HG02642 (cell line): ENCODE measurements at regions not wholly inside any gene's neighbourhood (a gene's known extent, or its start where the extent isn't known, plus 50 kb on each side); places are given as distances from the start of the nearest gene placed in this dataset.

Source experiments
- ATAC-seq: cut with Tn5 transposase; IDR thresholded peaks from one replicate; pipeline ENCODE4 v1.9.1; 2021; ENCODE audit warnings: mild to moderate bottlenecking; ENCODE audit not compliant: unreplicated experiment, poor library complexity

GRCh38 chr2:188181067-188181838 is 110.4 kb upstream of the GULP1 start:
- no peak for ATAC-seq

GRCh38 chr2:188181884-188182283 is 109.8 kb upstream of the GULP1 start:
- ATAC-seq = no peak

- ATAC-seq = no peak
Observed at GRCh38 chr2:188187726-188188125, 103.9 kb upstream of the GULP1 start.

- no peak for ATAC-seq
Observed at GRCh38 chr2:188189356-188189755, 102.3 kb upstream of the GULP1 start.

GRCh38 chr2:188193230-188193629 is 98.4 kb upstream of the GULP1 start:
- no peak for ATAC-seq

GRCh38 chr2:188196343-188197008 is 95.2 kb upstream of the GULP1 start:
- no peak for ATAC-seq

- ATAC-seq = no peak
Observed at GRCh38 chr2:188199716-188200128, 92.0 kb upstream of the GULP1 start.

- no peak for ATAC-seq
Observed at GRCh38 chr2:188201639-188202038, 90.0 kb upstream of the GULP1 start.

- no peak for ATAC-seq
Observed at GRCh38 chr2:188202777-188203176, 88.9 kb upstream of the GULP1 start.

- no peak for ATAC-seq
Observed at GRCh38 chr2:188203776-188204175, 87.9 kb upstream of the GULP1 start.

GRCh38 chr2:188204824-188205223 is 86.8 kb upstream of the GULP1 start:
- no peak for ATAC-seq

GRCh38 chr2:188207554-188207953 is 84.1 kb upstream of the GULP1 start:
- no peak for ATAC-seq

- no peak for ATAC-seq
Observed at GRCh38 chr2:188209218-188209617, 82.5 kb upstream of the GULP1 start.

- no peak for ATAC-seq
Observed at GRCh38 chr2:188217264-188217663, 74.4 kb upstream of the GULP1 start.

GRCh38 chr2:188219541-188219940 is 72.1 kb upstream of the GULP1 start:
- ATAC-seq = no peak

- ATAC-seq = no peak
Observed at GRCh38 chr2:188220535-188220934, 71.1 kb upstream of the GULP1 start.

- ATAC-seq = no peak
Observed at GRCh38 chr2:188227713-188228112, 64.0 kb upstream of the GULP1 start.

GRCh38 chr2:188235364-188235763 is 56.3 kb upstream of the GULP1 start:
- peak; percentile 91 for ATAC-seq

- ATAC-seq = no peak
Observed at GRCh38 chr2:188238386-188238785, 53.3 kb upstream of the GULP1 start.
